Rectal smooth muscle tissue (tissue), 1 donor: ENCODE measurements at regions not wholly inside any gene's neighbourhood (a gene's known extent, or its start where the extent isn't known, plus 50 kb on each side); places are given as distances from the start of the nearest gene placed in this dataset.

Experiments
- H3K27ac ChIP-seq: one replicate; pipeline ENCODE4 v1.7.0; 2013; ENCODE audit warnings: low read depth, low read length, inconsistent platforms
- H3K27me3 ChIP-seq: one replicate; pipeline ENCODE4 v1.7.0; 2013; ENCODE audit warnings: low read length; ENCODE audit not compliant: control insufficient read depth, insufficient read depth
- H3K36me3 ChIP-seq: one replicate; pipeline ENCODE4 v1.7.0; 2013; ENCODE audit warnings: low read length; ENCODE audit not compliant: control insufficient read depth, insufficient read depth
- H3K4me1 ChIP-seq: one replicate; pipeline ENCODE4 v1.7.0; 2013; ENCODE audit warnings: low read length; ENCODE audit not compliant: control insufficient read depth, insufficient read depth
- H3K4me3 ChIP-seq: one replicate; pipeline ENCODE4 v1.7.0; 2013; ENCODE audit warnings: low read length
- H3K9ac ChIP-seq: one replicate; pipeline ENCODE4 v1.7.0; 2013; ENCODE audit warnings: low read length

DNA sequence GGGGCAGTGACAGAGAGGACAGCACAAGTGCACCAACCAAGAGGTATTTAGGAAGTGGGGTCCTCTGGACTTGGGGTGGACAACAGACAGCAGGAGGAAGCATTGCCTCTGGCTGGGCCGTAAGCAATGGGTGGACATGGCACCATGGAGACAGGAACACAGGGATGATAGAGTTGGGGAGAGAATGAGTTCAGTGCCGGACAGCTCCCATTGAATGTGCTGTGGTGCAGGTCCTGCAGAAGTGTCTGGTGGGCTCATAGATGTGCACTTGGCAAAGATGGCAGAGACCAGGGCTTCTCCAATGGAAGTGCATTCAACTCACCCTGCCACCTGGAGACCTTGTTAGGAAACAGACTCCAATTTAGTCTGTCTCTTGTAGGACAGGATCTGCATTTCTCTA lies 341.5 kb upstream of the ZMIZ1 start:
- H3K4me3 ChIP-seq = no peak overlapping the region
- H3K9ac ChIP-seq = no peak overlapping the region
- H3K27me3 ChIP-seq = no peaks in the 10 kb centered on the region
- no peaks in the 10 kb centered on the region for H3K4me1 ChIP-seq
- no peak overlapping the region for H3K27ac ChIP-seq
- H3K36me3 ChIP-seq = no peaks in the 10 kb centered on the region

DNA sequence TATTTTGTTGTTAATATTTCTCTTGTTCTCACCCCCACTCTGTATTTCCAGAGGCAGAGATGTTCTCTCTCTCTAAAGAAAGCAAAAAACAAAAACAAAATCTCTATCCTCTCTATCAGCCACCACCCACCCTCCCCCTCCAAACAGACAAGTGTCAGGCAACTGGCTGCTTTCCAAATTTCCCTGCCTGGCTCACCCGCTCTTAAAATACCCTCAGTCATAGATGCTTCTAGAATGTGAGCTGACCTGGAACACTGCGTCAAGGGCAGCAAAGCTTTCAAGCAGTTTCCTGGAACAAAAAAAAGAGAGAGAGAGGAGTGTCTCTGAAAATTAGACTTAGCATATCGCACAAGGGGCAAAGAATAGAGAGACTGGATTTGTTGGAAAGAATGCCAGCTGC lies 341.0 kb upstream of the ZMIZ1 start:
- no peak overlapping the region for H3K4me3 ChIP-seq
- no peak overlapping the region for H3K27ac ChIP-seq
- no peak overlapping the region for H3K9ac ChIP-seq
- H3K36me3 ChIP-seq = no peaks in the 10 kb centered on the region
- H3K4me1 ChIP-seq = no peaks in the 10 kb centered on the region
- no peaks in the 10 kb centered on the region for H3K27me3 ChIP-seq

DNA sequence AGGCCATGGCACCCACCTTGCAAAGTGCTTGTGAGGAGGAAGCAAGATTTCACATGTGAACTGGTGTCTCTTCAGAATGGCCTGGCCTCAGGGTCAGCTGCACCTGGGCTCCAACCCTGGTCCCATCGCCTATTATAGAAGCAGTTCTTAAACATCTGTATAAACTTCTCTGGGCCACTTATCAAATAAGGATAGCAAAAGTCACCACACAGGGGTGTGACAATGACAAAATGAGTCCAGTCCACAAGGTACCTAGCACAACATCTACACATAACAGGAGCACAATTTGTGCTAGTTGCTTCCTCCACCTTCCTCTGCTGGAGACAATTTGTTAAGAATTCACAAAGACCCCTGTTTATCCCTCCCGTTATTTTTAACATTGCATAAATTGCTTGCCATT lies 340.6 kb upstream of the ZMIZ1 start:
- Histone ChIP-seq H3K4me1 (no peaks in the 10 kb centered on the region), H3K4me3 (no peak overlapping the region), H3K27ac (no peak overlapping the region), H3K9ac (no peak overlapping the region), H3K36me3 (no peaks in the 10 kb centered on the region), H3K27me3 (no peaks in the 10 kb centered on the region)

DNA sequence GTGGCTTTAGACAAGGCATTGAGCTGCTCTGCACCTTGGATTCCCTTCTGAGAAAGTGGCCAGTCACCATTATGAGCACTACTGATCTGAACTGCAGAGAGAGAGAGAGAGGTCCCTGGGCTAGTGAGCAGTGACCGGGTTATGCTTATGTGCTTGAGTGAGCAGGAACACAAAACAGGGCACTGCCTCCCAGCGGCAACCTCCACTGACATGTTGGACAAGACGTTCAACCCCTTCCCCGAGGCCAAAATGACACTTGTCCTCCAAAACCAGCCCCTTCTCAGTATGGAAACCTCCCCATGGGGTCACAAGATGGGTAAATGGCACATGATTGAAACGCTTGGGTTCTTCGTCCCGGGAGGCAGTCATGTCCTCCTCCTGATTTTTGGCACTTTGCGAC lies 339.4 kb upstream of the ZMIZ1 start:
- H3K4me3 ChIP-seq = no peak overlapping the region
- H3K4me1 ChIP-seq = no peaks in the 10 kb centered on the region
- H3K36me3 ChIP-seq = no peaks in the 10 kb centered on the region
- no peak overlapping the region for H3K27ac ChIP-seq
- H3K9ac ChIP-seq = no peak overlapping the region
- no peaks in the 10 kb centered on the region for H3K27me3 ChIP-seq

DNA sequence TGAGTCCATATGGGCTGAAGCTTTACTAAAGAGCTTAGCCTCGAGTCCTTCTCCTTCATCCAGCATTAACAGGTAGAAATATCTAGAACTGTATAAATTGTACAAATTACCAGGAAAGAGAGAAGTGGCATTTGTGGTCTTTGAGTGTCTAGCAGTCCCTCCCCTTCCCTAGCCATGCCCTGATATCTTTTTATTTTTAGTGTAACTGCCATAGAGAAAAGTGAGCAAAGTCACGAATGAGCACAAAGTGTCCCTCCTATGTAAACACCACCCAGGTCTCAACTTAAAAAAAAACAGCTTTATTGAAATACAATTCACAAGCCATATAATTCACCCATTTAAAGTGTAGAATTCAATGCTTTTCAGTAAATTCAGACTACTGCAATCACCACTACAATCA lies 339.0 kb upstream of the ZMIZ1 start:
- no peaks in the 10 kb centered on the region for H3K36me3 ChIP-seq
- no peaks in the 10 kb centered on the region for H3K27me3 ChIP-seq
- no peak overlapping the region for H3K9ac ChIP-seq
- H3K4me3 ChIP-seq = no peak overlapping the region
- no peaks in the 10 kb centered on the region for H3K4me1 ChIP-seq
- H3K27ac ChIP-seq = no peak overlapping the region

DNA sequence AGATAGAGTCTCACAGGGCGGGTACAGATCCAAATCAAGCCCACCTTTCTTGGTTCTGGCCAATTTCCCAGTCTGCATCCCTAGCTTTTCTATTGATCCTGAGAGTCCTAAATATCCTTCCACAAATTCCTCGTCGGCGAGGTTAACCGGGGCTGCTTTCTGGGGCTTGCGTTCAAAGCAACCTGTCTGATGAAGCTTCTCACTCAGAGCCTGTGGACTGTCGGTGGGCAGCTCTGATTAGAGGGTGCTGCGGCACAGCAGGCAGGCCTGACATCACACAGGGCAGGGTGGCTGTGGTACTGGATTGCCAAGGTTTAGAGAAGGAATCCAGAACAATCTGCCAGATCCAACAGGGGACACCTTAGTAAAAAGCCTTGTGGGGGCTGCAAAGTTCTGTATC lies 338.0 kb upstream of the ZMIZ1 start:
- Histone ChIP-seq H3K36me3 (no peaks in the 10 kb centered on the region), H3K9ac (no peak overlapping the region), H3K4me3 (no peak overlapping the region), H3K27me3 (no peaks in the 10 kb centered on the region), H3K27ac (no peak overlapping the region), H3K4me1 (no peaks in the 10 kb centered on the region)

DNA sequence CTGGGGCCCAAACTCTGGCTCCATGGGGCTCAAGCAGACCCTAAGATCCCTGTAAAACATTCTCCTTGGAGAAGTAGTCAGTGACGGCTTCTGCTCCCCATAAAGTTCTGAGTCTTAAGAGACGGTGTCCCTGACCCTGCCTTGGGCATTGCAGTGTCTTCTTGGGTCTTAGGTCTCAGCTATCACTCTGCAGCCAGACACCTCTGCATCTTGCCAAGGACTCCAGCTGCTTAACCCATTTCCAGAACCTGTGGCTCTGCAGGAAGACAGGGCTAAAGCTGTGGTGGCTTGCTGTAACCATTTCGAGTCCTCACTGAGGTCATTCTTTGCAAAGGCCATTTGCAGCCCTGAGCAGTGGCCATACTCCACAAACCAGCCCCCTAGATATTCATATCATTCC lies 337.1 kb upstream of the ZMIZ1 start:
- H3K4me3 ChIP-seq = no peak overlapping the region
- no peak overlapping the region for H3K27ac ChIP-seq
- H3K36me3 ChIP-seq = no peaks in the 10 kb centered on the region
- no peak overlapping the region for H3K9ac ChIP-seq
- H3K27me3 ChIP-seq = no peaks in the 10 kb centered on the region
- H3K4me1 ChIP-seq = no peaks in the 10 kb centered on the region

DNA sequence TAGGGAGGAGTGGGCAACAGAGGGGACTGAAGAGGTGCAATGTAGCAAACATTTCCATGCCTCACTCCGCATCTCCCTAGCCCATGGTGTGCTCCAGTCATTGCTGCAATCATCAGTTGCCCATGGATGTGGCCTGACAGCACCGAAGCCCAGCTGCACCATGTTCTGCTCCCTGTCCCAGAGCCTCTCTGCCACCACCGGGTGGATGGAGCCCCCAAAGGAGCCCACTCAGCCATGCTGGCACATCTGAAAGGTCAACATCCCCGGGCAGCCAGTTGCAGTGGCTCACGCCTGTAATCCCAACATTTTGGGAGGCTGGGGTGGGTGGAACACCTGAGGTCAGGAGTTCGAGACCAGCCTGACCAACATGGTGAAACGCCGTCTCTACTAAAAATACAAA lies 336.4 kb upstream of the ZMIZ1 start:
- Histone ChIP-seq H3K4me3 (no peak overlapping the region), H3K27me3 (no peaks in the 10 kb centered on the region), H3K27ac (no peak overlapping the region), H3K4me1 (no peaks in the 10 kb centered on the region), H3K9ac (no peak overlapping the region), H3K36me3 (no peaks in the 10 kb centered on the region)

DNA sequence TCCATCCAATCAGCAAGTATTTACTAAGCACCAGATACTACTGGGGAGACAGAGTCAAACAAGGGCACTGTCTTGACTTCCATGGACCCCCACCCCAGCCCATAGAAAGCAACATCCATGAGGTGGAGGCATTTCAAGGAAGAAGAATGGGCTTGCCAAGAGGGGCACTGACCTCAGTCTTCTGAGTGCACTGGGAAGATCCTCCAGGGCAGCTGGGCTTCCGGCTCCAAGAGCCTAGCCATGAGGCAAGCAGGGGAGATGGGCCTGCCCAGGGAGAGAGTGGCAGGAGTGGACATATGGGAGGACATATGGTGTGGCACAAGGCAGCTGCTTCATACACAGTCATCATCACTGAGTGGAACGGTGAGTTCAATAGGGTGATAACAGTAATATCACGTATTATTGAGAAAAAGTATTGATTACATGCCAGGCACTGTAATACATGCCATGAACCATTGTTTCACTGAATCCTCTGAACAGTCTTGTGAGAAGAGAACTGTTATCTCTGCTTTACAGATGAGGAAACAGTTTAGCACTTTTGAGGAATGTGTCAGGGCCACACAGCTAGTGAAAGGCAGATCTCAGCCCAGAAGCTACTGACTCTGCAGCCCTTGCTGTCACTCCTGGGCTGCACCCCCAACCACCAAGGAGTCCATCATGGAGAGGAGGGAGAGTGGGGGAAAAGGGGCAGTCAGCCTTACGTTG lies 331.7 kb upstream of the ZMIZ1 start:
- Histone ChIP-seq H3K4me3 (no peak overlapping the region), H3K9ac (no peak overlapping the region), H3K27me3 (no peaks in the 10 kb centered on the region), H3K27ac (no peak overlapping the region), H3K4me1 (no peaks in the 10 kb centered on the region), H3K36me3 (no peaks in the 10 kb centered on the region)

DNA sequence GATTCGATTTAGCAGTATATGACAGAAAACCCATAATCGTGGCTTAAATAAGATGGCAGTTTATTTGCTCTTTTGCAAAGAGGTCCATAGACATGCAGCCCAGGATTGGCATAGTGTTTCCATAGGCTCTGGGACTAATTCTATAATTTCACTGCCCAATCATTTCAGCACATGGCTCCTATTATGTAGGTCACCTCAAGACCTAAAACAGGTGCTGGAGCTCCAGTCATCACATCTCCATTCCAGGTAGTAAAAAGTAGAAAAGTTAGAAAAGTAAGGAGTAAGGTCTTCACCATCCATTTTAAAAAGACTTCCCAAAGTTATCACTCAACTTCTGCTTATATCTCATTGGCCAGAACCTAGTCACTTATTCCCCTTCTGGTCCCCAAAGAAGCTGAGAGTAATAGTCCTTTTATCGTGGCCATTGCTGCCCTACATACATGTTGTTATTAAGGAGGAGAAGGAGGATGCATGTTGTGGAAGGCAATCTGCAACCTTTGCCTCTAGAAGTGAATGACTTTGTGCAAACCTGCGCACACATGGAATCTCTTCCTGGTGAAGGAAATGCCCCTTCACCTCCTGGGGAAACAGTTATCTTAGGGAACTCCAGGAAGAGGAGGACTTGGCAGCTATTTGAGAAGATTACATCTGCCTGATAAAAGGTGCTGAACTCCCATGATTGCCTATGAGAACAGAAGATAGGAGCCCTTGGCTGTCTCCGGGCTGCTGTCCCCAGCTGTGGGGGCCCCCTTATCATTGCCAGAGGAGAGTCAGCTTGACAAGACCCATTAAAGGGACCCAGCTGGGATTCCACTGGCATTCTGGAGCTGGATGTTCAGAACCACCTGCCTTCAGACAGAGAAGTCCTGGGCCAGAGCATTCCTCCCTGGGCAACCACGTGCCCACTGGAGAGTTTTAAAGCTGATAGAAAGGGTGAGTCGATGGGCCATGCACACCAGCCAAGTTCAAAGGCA lies 330.6 kb upstream of the ZMIZ1 start:
- Histone ChIP-seq H3K4me1 (no peaks in the 10 kb centered on the region), H3K9ac (no peak overlapping the region), H3K4me3 (no peak overlapping the region), H3K36me3 (no peaks in the 10 kb centered on the region), H3K27ac (no peak overlapping the region), H3K27me3 (no peaks in the 10 kb centered on the region)

DNA sequence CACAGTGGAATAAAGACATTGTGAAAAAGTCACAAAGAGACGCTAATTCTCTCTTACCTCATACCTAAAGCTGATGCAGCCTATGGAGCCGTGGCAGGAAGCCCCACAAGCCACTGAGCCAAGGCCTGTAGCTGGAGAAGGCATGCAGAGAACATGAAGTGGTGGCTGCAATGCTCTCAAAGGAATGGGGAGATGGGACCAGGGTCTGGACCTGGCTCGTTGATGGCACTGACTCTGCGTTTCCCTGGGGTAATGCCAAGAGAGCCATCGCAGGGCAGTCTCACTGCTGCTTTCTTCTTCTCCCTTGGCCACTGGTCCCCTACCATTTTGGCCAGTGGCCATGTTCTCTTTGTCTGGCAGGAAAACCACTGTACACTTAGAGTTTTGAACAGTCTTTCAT lies 329.9 kb upstream of the ZMIZ1 start:
- Histone ChIP-seq H3K4me3 (no peak overlapping the region), H3K27me3 (no peaks in the 10 kb centered on the region)

DNA sequence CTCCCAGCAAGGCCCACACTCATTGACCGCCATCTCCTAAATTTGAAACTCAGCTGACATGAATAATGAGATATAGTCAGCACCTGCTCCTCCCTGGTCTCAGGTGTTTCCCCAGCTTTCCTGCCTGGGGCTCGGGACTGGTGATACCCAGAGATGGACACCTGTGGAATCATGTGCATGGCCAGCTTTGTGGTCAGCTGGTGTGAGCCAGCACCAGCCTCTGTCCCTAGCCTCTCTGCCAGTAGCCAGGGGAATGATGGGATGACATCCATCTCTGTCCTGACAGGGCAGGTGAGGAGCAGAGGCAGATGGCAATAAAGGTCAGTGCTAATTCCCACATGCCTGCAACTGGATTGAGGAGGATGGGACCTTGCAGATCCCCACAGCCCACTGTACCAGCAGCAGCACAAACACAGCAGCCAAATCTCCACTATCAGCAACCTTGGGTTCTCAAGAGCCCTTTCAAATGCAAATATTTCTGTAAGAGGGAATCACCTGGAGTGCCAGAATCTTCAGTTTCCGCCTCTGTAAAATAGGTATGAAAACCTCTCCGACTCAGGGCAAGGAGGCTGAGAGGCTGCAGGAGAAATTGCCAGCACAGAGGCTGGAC lies 329.2 kb upstream of the ZMIZ1 start:
- Histone ChIP-seq H3K4me1 (peaks cover 7% of the 10 kb centered on the region), H3K4me3 (no peak overlapping the region), H3K36me3 (no peaks in the 10 kb centered on the region), H3K9ac (no peak overlapping the region), H3K27me3 (no peaks in the 10 kb centered on the region), H3K27ac (no peak overlapping the region)

More for the DNA sequence above, 329.9 kb upstream of the ZMIZ1 start:
- H3K4me1 ChIP-seq = no peaks in the 10 kb centered on the region
- H3K27ac ChIP-seq = no peak overlapping the region
- no peaks in the 10 kb centered on the region for H3K36me3 ChIP-seq
- H3K9ac ChIP-seq = no peak overlapping the region
